B cell (primary cell): ENCODE measurements at regions not wholly inside any gene's neighbourhood (a gene's known extent, or its start where the extent isn't known, plus 50 kb on each side); places are given as distances from the start of the nearest gene placed in this dataset.

Experiments used
- ATAC-seq: fragments of 200-7000 bp; cut with Tn5 transposase; one replicate; pipeline ENCODE4 v1.10.0; 2021; ENCODE audit warnings: low read depth, mild to moderate bottlenecking, moderate number of reproducible peaks, moderate library complexity
- CTCF ChIA-PET: fragments of 350-600 bp; sonication (Branson Sonifier 250); formaldehyde crosslinking; loops from one replicate; lab custom pipeline; 2021; ENCODE audit warnings: antibody characterized with exemption, inconsistent platforms; lab: Charles Lee
- POLR2A ChIA-PET: fragments of 350-600 bp; sonication (Branson Sonifier 250); formaldehyde crosslinking; loops from one replicate; lab custom pipeline; 2021; ENCODE audit warnings: antibody characterized with exemption; lab: Charles Lee
- DNase-seq: peaks from one replicate; pipeline ENCODE4 v3.0.0; 2013
- H2AFZ ChIP-seq: 2 replicates; pipeline ENCODE4 v1.6.1; 2012; ENCODE audit warnings: mild to moderate bottlenecking, low read depth, low read length; ENCODE audit not compliant: insufficient read depth, poor library complexity, severe bottlenecking
- H3K27ac ChIP-seq, 2 donors: 1 replicate in 1 of 2; 2 replicates in 1 of 2; pipeline ENCODE4 v1.5.1; 2012 to 2013; ENCODE audit warnings: low read length in 2 of 2, mild to moderate bottlenecking in 2 of 2, moderate library complexity in 1 of 2
- H3K27me3 ChIP-seq, 4 experiments: fragments of 200-600 bp in 1 of 4; sonication (generic) in 1 of 4; replicated peaks in 1 of 4; 1 replicate in 2 of 4; 2 replicates in 2 of 4; pipeline versions ENCODE4 v1.6.1 to v1.7.0; 2013 to 2016; ENCODE audit warnings: low read length in 3 of 4, mild to moderate bottlenecking in 2 of 4, mixed read lengths in 1 of 4, moderate library complexity in 1 of 4; ENCODE audit not compliant: insufficient read depth in 4 of 4, control insufficient read depth in 3 of 4; ENCODE audit errors: control extremely low read depth in 1 of 4
- H3K36me3 ChIP-seq, 2 experiments: replicated peaks in 1 of 2; 1 replicate in 1 of 2; 2 replicates in 1 of 2; pipeline versions ENCODE4 v1.6.1 to v1.7.1; 2013; ENCODE audit warnings: low read length in 1 of 2; ENCODE audit not compliant: insufficient read depth in 2 of 2, control insufficient read depth in 1 of 2; ENCODE audit errors: control extremely low read depth in 1 of 2, extremely low read depth in 1 of 2
- H3K4me1 ChIP-seq, 2 donors: fragments of 200-600 bp in 1 of 2; sonication (generic) in 1 of 2; 1 replicate in 1 of 2; 2 replicates in 1 of 2; pipeline versions ENCODE4 v1.5.1 to v1.6.1; 2013 to 2017; ENCODE audit warnings: low read length in 2 of 2; ENCODE audit not compliant: control insufficient read depth in 2 of 2, insufficient read depth in 2 of 2
- H3K4me2 ChIP-seq: replicated peaks from 2 replicates; pipeline ENCODE3; 2012; ENCODE audit warnings: mild to moderate bottlenecking, low read depth, low read length; ENCODE audit not compliant: poor library complexity, severe bottlenecking
- H3K4me3 ChIP-seq, 5 experiments: fragments of 200-600 bp in 1 of 5; sonication (generic) in 1 of 5; 1 replicate in 3 of 5; 2 replicates in 2 of 5; pipeline versions ENCODE4 v1.5.1 to v1.7.0; 2011 to 2016; ENCODE audit warnings: low read length in 4 of 5, mild to moderate bottlenecking in 4 of 5, low read depth in 2 of 5, control low read depth in 1 of 5, moderate library complexity in 1 of 5; ENCODE audit not compliant: insufficient read depth in 1 of 5; ENCODE audit errors: control extremely low read depth in 1 of 5, extremely low read depth in 1 of 5
- H3K79me2 ChIP-seq: fragments of 200-600 bp; sonication (generic); one replicate; pipeline ENCODE4 v1.6.0; 2016; ENCODE audit warnings: low read length; ENCODE audit not compliant: control insufficient read depth, insufficient read depth
- H3K9ac ChIP-seq: fragments of 200-600 bp; sonication (generic); 2 replicates; pipeline ENCODE4 v1.6.1; 2017; ENCODE audit warnings: mild to moderate bottlenecking, low read length, moderate library complexity
- H3K9me3 ChIP-seq, 3 donors: one replicate each; pipeline versions ENCODE4 v1.6.1 to v1.7.1; 2013; ENCODE audit warnings: low read length in 2 of 3; ENCODE audit not compliant: control insufficient read depth in 2 of 3, insufficient read depth in 1 of 3; ENCODE audit errors: control extremely low read depth in 1 of 3
- H4K20me1 ChIP-seq: 2 replicates; pipeline ENCODE4 v1.6.0; 2012; ENCODE audit warnings: mild to moderate bottlenecking, low read length; ENCODE audit not compliant: insufficient read depth, control insufficient read depth, poor library complexity, severe bottlenecking
- H3K27ac Mint-ChIP-seq: one replicate; pipeline ENCODE4 v1.8.0; 2021; ENCODE audit warnings: mixed read lengths
- H3K27me3 Mint-ChIP-seq: one replicate; pipeline ENCODE4 v1.8.0; 2021; ENCODE audit warnings: mixed read lengths
- H3K4me1 Mint-ChIP-seq: one replicate; pipeline ENCODE4 v1.8.0; 2021; ENCODE audit warnings: mixed read lengths
- H3K4me3 Mint-ChIP-seq: one replicate; pipeline ENCODE4 v1.8.0; 2021; ENCODE audit warnings: mixed read lengths
- H3K9me3 Mint-ChIP-seq: one replicate; pipeline ENCODE4 v1.8.0; 2022; ENCODE audit warnings: mixed read lengths; ENCODE audit not compliant: insufficient read depth
- CTCF ChIP-seq: fragments of 200-600 bp; IDR thresholded peaks from one replicate; pipeline ENCODE4 v1.8.0; 2022; ENCODE audit warnings: antibody characterized with exemption, mild to moderate bottlenecking
- EZH2 ChIP-seq: IDR thresholded peaks from 2 replicates; pipeline ENCODE4 v1.6.1; 2012; ENCODE audit warnings: borderline replicate concordance, low read depth, mild to moderate bottlenecking, moderate library complexity, low read length; ENCODE audit not compliant: insufficient read depth, poor library complexity, severe bottlenecking
- WGBS: methylation state at CpG from one replicate; pipeline ENCODE4 v1.1.5; 2013; ENCODE audit warnings: missing lambda C conversion rate; ENCODE audit not compliant: insufficient coverage; 5-methylcytosine and 5-hydroxymethylcytosine counted together
- intact Hi-C: fragments of 100-400 bp; cut with micrococcal nuclease; formaldehyde crosslinking; loops from one replicate; pipeline ENCODE4 v1.10.0; 2022

DNA sequence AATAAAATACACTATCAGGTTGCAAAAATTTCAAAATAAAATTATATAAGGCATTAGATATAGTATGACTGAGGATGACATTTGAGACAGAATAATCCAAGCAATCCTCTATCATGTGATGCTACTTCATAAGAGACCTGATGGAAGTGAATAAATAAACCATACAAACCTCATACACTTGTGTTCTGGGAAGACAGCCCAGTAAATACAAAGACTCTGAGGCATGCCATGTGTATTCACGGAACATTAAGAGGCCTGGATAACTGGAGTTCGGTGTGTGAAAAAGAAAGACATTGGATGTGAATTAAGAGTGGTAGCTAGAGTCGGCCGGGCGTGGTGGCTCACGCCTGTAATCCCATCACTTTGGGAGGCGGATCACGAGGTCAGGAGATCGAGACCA, 364.2 kb downstream of the ADAM29 start:
- TF ChIP-seq EZH2 (no peak), CTCF (no peak)
- Histone ChIP-seq H3K79me2 (no peaks in the 10 kb centered on the region), H3K36me3 (no peaks in the 10 kb centered on the region), H3K27ac (no peak overlapping the region), H3K4me3 (no peak overlapping the region), H3K4me2 (no peak overlapping the region), H3K9ac (no peak overlapping the region), H4K20me1 (no peaks in the 10 kb centered on the region), H3K9me3 (no peaks in the 10 kb centered on the region), H3K27me3 (no peaks in the 10 kb centered on the region), H2AFZ (no peak overlapping the region), H3K4me1 (no peaks in the 10 kb centered on the region)
- POLR2A ChIA-PET: no interaction called here
- CTCF ChIA-PET: no interaction called here
- no peak overlapping the region for H3K27ac Mint-ChIP-seq
- H3K9me3 Mint-ChIP-seq: peaks cover 7% of the 10 kb centered on the region
- intact Hi-C loops: no loop called here
- no peaks in the 10 kb centered on the region for H3K4me1 Mint-ChIP-seq
- no peak overlapping the region for H3K4me3 Mint-ChIP-seq
- 100% methylated on average over 2 of the region's 9 CpGs for WGBS
- DNase-seq (no peak), ATAC-seq (no peak)
- no peaks in the 10 kb centered on the region for H3K27me3 Mint-ChIP-seq

GRCh38 chr4:175290401-175290800, 372.2 kb downstream of the ADAM29 start:
- ChIA-PET POLR2A (no interaction called here), CTCF (no interaction called here)
- H3K27ac Mint-ChIP-seq: no peak overlapping the region
- ATAC-seq (no peak), DNase-seq (no peak)
- 80% methylated on average over 2 of the region's 3 CpGs for WGBS
- no peaks in the 10 kb centered on the region for H4K20me1 ChIP-seq
- no peak overlapping the region for H3K4me2 ChIP-seq
- H3K27ac ChIP-seq: no peak overlapping the region
- no peak overlapping the region for H3K4me3 ChIP-seq
- peaks cover 0 to 3% (median 0%) of the 10 kb centered on the region in 3 donors for H3K9me3 ChIP-seq
- H3K27me3 Mint-ChIP-seq: no peaks in the 10 kb centered on the region
- no peaks in the 10 kb centered on the region for H3K36me3 ChIP-seq
- no peak overlapping the region for H3K4me3 Mint-ChIP-seq
- H3K27me3 ChIP-seq: no peaks in the 10 kb centered on the region
- H3K9me3 Mint-ChIP-seq: peaks cover 5% of the 10 kb centered on the region
- no peaks in the 10 kb centered on the region for H3K4me1 Mint-ChIP-seq
- no peaks in the 10 kb centered on the region for H3K79me2 ChIP-seq
- intact Hi-C loops: no loop called here
- TF ChIP-seq EZH2 (no peak), CTCF (no peak)
- no peak overlapping the region for H2AFZ ChIP-seq
- H3K4me1 ChIP-seq: no peaks in the 10 kb centered on the region
- H3K9ac ChIP-seq: no peak overlapping the region
